DOHH2 (cell line): ENCODE measurements at regions not wholly inside any gene's neighbourhood (a gene's known extent, or its start where the extent isn't known, plus 50 kb on each side); places are given as distances from the start of the nearest gene placed in this dataset.

Experiments
- CTCF ChIP-seq: fragments of 200-600 bp; sonication (generic); IDR thresholded peaks from one replicate; pipeline ENCODE4 v1.5.1; 2014; ENCODE audit warnings: antibody characterized with exemption, mild to moderate bottlenecking, low read depth, low read length; ENCODE audit not compliant: poor library complexity, severe bottlenecking
- EZH2phosphoT487 ChIP-seq: fragments of 200-600 bp; sonication (generic); IDR thresholded peaks from 2 replicates; pipeline ENCODE4 v1.6.1; 2017; ENCODE audit warnings: borderline replicate concordance, mild to moderate bottlenecking, antibody characterized with exemption, low read length, moderate library complexity, mixed read lengths

- TF ChIP-seq EZH2phosphoT487 (no peak), CTCF (no peak)
Observed at GRCh38 chr2:187075199-187075635, 226.2 kb upstream of the ZSWIM2 start.
